Spleen (tissue), 11 donors: ENCODE measurements at regions not wholly inside any gene's neighbourhood (a gene's known extent, or its start where the extent isn't known, plus 50 kb on each side); places are given as distances from the start of the nearest gene placed in this dataset.

ENCODE experiments used
- DNase-seq: peaks from one replicate; pipeline ENCODE4 v3.0.0-alpha.2; 2020
- H3K27ac ChIP-seq, 8 donors: fragments of 200-600 bp; sonication (generic) in 7 of 8; 1 replicate in 4 of 8; 2 replicates in 4 of 8; pipeline versions ENCODE4 v1.5.0 to v1.8.0; 2016 to 2021; ENCODE audit warnings: inconsistent platforms in 4 of 8, mild to moderate bottlenecking in 4 of 8, moderate library complexity in 1 of 8
- H3K27me3 ChIP-seq, 7 donors: fragments of 200-600 bp; sonication (generic) in 6 of 7; replicated peaks in 1 of 7; 1 replicate in 4 of 7; 2 replicates in 3 of 7; pipeline versions ENCODE4 v1.5.0 to v1.8.0; 2016 to 2021; ENCODE audit warnings: inconsistent platforms in 3 of 7, mild to moderate bottlenecking in 1 of 7
- H3K36me3 ChIP-seq, 6 donors: fragments of 200-600 bp; sonication (generic) in 5 of 6; 1 replicate in 4 of 6; 2 replicates in 2 of 6; pipeline versions ENCODE4 v1.5.0 to v1.8.0; 2016 to 2021; ENCODE audit warnings: inconsistent platforms in 2 of 6
- H3K4me1 ChIP-seq, 6 donors: fragments of 200-600 bp; sonication (generic) in 5 of 6; 1 replicate in 3 of 6; 2 replicates in 3 of 6; pipeline versions ENCODE4 v1.5.0 to v1.8.0; 2016 to 2021; ENCODE audit warnings: inconsistent platforms in 3 of 6
- H3K4me3 ChIP-seq, 8 donors: fragments of 200-600 bp; sonication (generic) in 7 of 8; 1 replicate in 4 of 8; 2 replicates in 4 of 8; pipeline versions ENCODE4 v1.5.0 to v1.8.0; 2016 to 2021; ENCODE audit warnings: inconsistent platforms in 4 of 8, mild to moderate bottlenecking in 4 of 8, moderate library complexity in 2 of 8
- H3K9me3 ChIP-seq, 8 donors: fragments of 200-600 bp; sonication (generic) in 7 of 8; 1 replicate in 4 of 8; 2 replicates in 4 of 8; pipeline versions ENCODE4 v1.5.0 to v1.8.0; 2016 to 2021; ENCODE audit warnings: inconsistent platforms in 4 of 8
- CTCF ChIP-seq, 11 experiments: fragments of 200-600 bp in 7 of 11; fragments of 450-650 bp in 4 of 11; sonication (generic) in 4 of 11; IDR thresholded peaks in 8 of 11; conservative IDR thresholded peaks in 3 of 11; 1 replicate in 7 of 11; 2 replicates in 4 of 11; pipeline versions ENCODE4 v1.4.0 to v1.8.0; 2016 to 2021; ENCODE audit warnings: antibody characterized with exemption in 11 of 11, inconsistent platforms in 4 of 11, mild to moderate bottlenecking in 1 of 11
- POLR2A ChIP-seq, 3 donors: fragments of 450-650 bp; IDR thresholded peaks; one replicate each; pipeline ENCODE4 v1.5.1; 2017; ENCODE audit warnings: antibody characterized with exemption in 3 of 3, mild to moderate bottlenecking in 1 of 3
- POLR2AphosphoS5 ChIP-seq, 3 donors: sonication (generic); formaldehyde crosslinking; IDR thresholded peaks; one replicate each; pipeline ENCODE4 v1.5.1; 2017; ENCODE audit warnings: antibody characterized with exemption in 3 of 3
- WGBS, 5 donors: extraction: QIAGEN DNeasy Blood & Tissue Kit in 3 of 5; methylation state at CpG; one replicate each; pipeline versions ENCODE4 v1.1.5 to v1.1.7; 2013 to 2018; 5-methylcytosine and 5-hydroxymethylcytosine counted together
- intact Hi-C: fragments of 100-400 bp; cut with DNase I; formaldehyde crosslinking; loops from one replicate; pipeline ENCODE4 v1.15.0; 2023; ENCODE audit warnings: low total_unique reads
- donor health status: healthy with polysubstance abuse.
- donor health status: DM: no; HTN: no; CAD: no; lungs with moderate emphysema.
- donor health status: DM: no; HTN: no; CAD: no.
- donor health status: Bipolar disorder and iron deficiency.
- donor health status: healthy.
- donor health status: DM: no; HTN: no; CAD: no.
- donor health status: DM: yes; HTN: yes; CAD: no.

DNA sequence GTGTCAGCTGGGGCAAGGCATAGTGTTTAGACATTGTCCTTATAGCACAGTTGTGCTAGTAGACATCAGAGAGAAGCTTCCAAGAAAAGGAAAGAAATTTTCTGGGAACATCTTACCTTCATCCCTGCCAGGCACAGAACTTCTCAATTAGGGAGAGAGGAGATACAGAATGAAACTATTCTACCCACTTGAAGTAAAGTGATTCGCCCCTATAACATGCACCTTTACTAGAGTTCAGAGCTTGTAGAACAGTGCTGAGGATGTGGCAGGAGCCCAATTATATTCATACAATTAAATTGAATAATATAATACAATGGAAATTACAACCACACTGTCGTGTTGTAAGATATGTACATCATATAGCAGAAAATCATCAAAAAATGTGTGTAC is 1063.9 kb upstream of the CITED2 start:
- H3K36me3 ChIP-seq = no peaks in the 10 kb centered on the region
- DNase-seq = no peak
- peaks cover 0 to 12% (median 3%) of the 10 kb centered on the region in 8 donors for H3K9me3 ChIP-seq
- no peaks in the 10 kb centered on the region for H3K27me3 ChIP-seq
- TF ChIP-seq POLR2A (IDR thresholded peaks at IDR 0.05) = no peak
- H3K4me1 ChIP-seq = peaks cover 0 to 9% (median 0%) of the 10 kb centered on the region in 6 donors
- intact Hi-C loops = no loop called here
- no peak overlapping the region for H3K4me3 ChIP-seq
- 81 to 96% (median 88%) methylated on average over 2 of the region's 2 CpGs for WGBS, 5 donors
- H3K27ac ChIP-seq = no peak overlapping the region

DNA sequence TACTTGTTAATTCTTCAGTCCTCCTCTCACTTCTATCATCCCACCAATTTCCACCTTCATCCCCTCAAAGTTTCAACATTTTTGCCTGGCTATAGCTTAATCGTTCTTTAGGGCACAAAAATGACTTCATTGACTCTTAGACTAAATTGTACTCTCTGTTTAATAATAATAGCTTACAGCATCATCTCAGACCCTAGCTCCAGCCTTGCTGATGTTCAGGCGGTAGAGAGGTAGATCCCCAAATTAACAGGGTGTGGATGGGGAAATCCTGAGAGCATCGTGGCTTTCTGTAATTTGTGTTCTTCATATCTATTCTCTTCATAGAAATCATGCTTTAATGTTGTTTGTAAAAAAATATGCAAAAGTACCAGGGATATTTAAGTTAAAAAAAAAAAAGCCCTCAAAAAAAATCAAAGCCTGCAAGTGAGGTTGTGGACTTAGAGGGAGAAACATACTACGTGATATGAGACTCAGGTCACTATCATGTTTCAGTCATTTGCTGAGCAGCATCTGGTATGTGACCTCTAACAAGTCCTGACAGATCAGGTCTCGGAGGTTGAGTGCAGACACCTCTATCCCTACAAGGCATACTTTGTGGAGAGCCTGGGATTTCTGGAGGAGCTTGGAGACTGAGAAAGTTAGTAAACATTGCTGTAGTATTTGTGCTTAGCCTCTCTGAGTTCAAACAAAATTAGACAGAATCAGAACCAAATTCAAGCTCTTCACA is 1063.3 kb upstream of the CITED2 start:
- Histone ChIP-seq H3K4me1 (peaks cover 0 to 9% (median 0%) of the 10 kb centered on the region in 6 donors), H3K27ac (no peak overlapping the region), H3K9me3 (peaks cover 0 to 17% (median 3%) of the 10 kb centered on the region in 8 donors), H3K4me3 (no peak overlapping the region), H3K36me3 (no peaks in the 10 kb centered on the region), H3K27me3 (no peaks in the 10 kb centered on the region)
- TF ChIP-seq POLR2A (IDR thresholded peaks at IDR 0.05) (no peak), CTCF (IDR thresholded peaks at IDR 0.05 in 8 of 11, conservative IDR thresholded peaks at IDR 0.05 in 3 of 11) (no peak), POLR2AphosphoS5 (IDR thresholded peaks at IDR 0.05) (no peak)
- DNase-seq = no peak
- intact Hi-C loops = no loop called here
- 77 to 91% (median 84%) methylated on average over 5 of the region's 5 CpGs for WGBS, 5 donors

- no peak for TF ChIP-seq POLR2A (IDR thresholded peaks at IDR 0.05)
- TF ChIP-seq POLR2AphosphoS5 (IDR thresholded peaks at IDR 0.05) = no peak
- Histone ChIP-seq H3K27me3 (no peaks in the 10 kb centered on the region), H3K36me3 (no peaks in the 10 kb centered on the region), H3K9me3 (peaks cover 0 to 18% (median 3%) of the 10 kb centered on the region in 8 donors), H3K4me3 (no peak overlapping the region), H3K27ac (no peak overlapping the region), H3K4me1 (peaks cover 0 to 9% (median 0%) of the 10 kb centered on the region in 6 donors)
- WGBS, 5 donors = 58 to 81% (median 78%) methylated on average over 2 of the region's 2 CpGs
- intact Hi-C loops = no loop called here
- DNase-seq = no peak
Measured at GRCh38 chr6:140436023-140436811, 1061.8 kb upstream of the CITED2 start.

- intact Hi-C loops = no loop called here
- H3K4me3 ChIP-seq = no peak overlapping the region
Measured at GRCh38 chr6:140434761-140435160, 1060.3 kb upstream of the CITED2 start.

More at GRCh38 chr6:140434761-140435160, 1060.3 kb upstream of the CITED2 start:
- H3K27me3 ChIP-seq = no peaks in the 10 kb centered on the region
- peaks cover 0 to 18% (median 3%) of the 10 kb centered on the region in 8 donors for H3K9me3 ChIP-seq
- no peaks in the 10 kb centered on the region for H3K36me3 ChIP-seq
- TF ChIP-seq CTCF (IDR thresholded peaks at IDR 0.05 in 8 of 11, conservative IDR thresholded peaks at IDR 0.05 in 3 of 11) (no peak), POLR2AphosphoS5 (IDR thresholded peaks at IDR 0.05) (no peak), POLR2A (IDR thresholded peaks at IDR 0.05) (no peak)
- no peak for DNase-seq
- no peaks in the 10 kb centered on the region for H3K4me1 ChIP-seq
- no peak overlapping the region for H3K27ac ChIP-seq
